AG04449 (cell line): ENCODE measurements at regions not wholly inside any gene's neighbourhood (a gene's known extent, or its start where the extent isn't known, plus 50 kb on each side); places are given as distances from the start of the nearest gene placed in this dataset.

Source experiments
- CTCF ChIA-PET: fragments of 350-600 bp; formaldehyde crosslinking; extraction: SDS; loops from one replicate; lab custom pipeline; 2021; ENCODE audit warnings: antibody characterized with exemption; lab: Yijun Ruan, JAX
- POLR2A ChIA-PET: fragments of 400-600, 350-600 bp; formaldehyde crosslinking; extraction: SDS; loops from one replicate; lab custom pipeline; 2020; ENCODE audit warnings: antibody characterized with exemption, inconsistent platforms; lab: Yijun Ruan, JAX
- DNase-seq: peaks from one replicate; pipeline ENCODE4 v3.0.0-alpha.2; 2010; ENCODE audit warnings: low read depth, low spot score
- H3K4me3 ChIP-seq: 2 replicates; pipeline ENCODE4 v1.5.1; 2011; ENCODE audit warnings: low read depth, mild to moderate bottlenecking, control low read depth, low read length
- TF ChIP-seq, protein P1 (sequence below): IDR thresholded peaks from one replicate; pipeline ENCODE4 v1.5.1; 2011; ENCODE audit warnings: mild to moderate bottlenecking, moderate library complexity, low read length, control low read depth, inconsistent platforms; ENCODE audit not compliant: insufficient read depth; ENCODE audit errors: missing control alignments

DNA sequence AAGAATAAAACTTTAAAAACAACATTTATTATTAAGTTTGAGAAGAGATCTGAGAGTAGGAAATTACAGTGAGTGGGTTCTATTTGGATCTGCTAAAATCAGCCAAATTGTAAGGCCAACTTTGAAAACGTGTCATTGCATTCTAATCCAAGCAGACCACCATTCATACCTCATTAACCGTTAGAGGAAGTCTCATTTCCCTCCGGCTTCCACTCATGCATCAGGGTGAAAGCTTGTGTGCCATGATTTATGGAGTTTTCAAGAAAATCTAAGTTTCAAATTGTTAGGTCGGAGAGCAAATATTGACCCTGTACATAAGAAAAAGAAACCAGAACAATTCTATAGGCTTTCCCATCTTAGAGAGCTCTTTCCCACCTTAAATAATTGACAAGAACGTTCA is 166.6 kb upstream of the NRG3 start:
- no peak for DNase-seq
- TF ChIP-seq, protein P1, sequence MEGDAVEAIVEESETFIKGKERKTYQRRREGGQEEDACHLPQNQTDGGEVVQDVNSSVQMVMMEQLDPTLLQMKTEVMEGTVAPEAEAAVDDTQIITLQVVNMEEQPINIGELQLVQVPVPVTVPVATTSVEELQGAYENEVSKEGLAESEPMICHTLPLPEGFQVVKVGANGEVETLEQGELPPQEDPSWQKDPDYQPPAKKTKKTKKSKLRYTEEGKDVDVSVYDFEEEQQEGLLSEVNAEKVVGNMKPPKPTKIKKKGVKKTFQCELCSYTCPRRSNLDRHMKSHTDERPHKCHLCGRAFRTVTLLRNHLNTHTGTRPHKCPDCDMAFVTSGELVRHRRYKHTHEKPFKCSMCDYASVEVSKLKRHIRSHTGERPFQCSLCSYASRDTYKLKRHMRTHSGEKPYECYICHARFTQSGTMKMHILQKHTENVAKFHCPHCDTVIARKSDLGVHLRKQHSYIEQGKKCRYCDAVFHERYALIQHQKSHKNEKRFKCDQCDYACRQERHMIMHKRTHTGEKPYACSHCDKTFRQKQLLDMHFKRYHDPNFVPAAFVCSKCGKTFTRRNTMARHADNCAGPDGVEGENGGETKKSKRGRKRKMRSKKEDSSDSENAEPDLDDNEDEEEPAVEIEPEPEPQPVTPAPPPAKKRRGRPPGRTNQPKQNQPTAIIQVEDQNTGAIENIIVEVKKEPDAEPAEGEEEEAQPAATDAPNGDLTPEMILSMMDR: no peak
- ChIA-PET POLR2A (no interaction called here), CTCF (no interaction called here)
- no peak overlapping the region for H3K4me3 ChIP-seq

DNA sequence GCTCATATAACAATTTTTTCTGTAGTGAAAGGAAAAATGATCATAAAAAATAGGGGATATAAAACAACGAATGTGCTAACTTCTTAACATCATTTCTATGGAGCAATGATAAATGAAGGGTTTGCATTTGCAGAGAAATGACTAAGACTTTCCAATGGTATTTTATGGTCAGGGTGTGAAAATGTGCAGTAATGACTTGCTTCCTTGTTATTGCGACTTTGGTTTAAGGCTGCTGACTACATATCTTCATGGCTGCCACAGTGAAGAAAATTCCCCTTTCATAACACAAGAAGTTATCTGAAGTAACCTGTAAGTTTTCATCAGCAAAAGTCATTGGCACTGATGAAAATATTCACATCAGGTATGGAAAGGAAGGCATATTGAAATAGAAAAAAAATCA is 166.1 kb upstream of the NRG3 start:
- POLR2A ChIA-PET: no interaction called here
- DNase-seq: no peak
- TF ChIP-seq, protein P1: no peak
- CTCF ChIA-PET: no interaction called here
- no peak overlapping the region for H3K4me3 ChIP-seq

DNA sequence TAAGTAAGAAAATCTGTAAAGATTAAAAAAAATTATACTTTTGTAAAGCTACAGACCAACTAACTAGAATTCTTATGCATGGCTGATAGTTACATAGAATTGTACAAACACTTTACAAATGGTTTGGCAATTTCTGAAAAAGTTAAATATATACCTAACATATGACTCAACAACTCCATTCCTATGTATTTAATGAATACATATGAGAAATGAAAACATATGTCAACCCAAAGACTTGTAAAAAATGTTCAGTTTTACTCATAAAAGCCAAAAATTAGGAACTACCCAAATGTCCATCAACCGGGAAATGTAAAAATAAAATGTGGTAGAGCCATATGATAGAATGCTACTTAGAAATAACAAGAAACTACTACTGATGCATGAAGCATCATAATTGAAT is 152.6 kb upstream of the NRG3 start:
- TF ChIP-seq, protein P1: no peak
- DNase-seq: no peak
- H3K4me3 ChIP-seq: no peak overlapping the region
- CTCF ChIA-PET: no interaction called here
- POLR2A ChIA-PET: no interaction called here

DNA sequence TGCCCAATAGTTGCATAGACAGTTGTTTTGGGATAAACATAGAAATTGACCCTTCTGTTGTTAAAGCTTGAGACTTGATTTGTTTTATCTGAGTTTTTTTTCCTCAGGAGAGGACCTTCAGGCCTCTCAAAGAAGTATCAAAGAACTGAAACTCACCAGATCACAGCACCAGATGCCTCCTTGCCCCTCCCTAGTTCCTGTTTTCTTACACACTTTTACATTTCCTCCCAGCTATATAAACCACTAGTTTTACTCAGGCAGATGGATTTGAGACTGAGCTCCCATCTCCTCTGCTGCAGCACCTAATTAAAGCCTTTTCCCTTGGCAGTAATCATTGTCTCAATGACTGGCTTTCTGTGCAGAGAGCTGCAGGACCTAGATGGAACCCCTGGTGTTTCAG is 150.6 kb upstream of the NRG3 start:
- no peak for DNase-seq
- TF ChIP-seq, protein P1: no peak
- ChIA-PET CTCF (no interaction called here), POLR2A (no interaction called here)
- no peak overlapping the region for H3K4me3 ChIP-seq

DNA sequence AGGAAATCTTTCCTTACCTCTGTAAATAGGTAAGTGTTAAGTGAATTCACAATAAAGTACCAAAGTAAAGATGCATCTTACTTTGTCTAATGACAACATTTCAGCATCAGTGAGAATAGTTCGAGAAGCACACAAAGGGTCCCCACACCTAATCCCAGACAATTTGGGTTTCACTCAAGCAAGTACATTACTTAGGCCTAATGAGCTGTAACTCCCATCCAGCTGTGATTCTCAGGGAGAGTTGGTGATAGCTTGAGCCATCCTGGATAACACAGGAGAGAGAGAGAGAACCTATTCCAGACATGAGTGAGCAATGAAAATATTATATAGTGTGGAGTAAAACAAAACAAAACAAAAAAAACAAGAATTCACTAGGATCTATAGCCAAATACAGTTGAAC is 149.1 kb upstream of the NRG3 start:
- no peak overlapping the region for H3K4me3 ChIP-seq
- TF ChIP-seq, protein P1: no peak
- ChIA-PET POLR2A (no interaction called here), CTCF (no interaction called here)
- no peak for DNase-seq

DNA sequence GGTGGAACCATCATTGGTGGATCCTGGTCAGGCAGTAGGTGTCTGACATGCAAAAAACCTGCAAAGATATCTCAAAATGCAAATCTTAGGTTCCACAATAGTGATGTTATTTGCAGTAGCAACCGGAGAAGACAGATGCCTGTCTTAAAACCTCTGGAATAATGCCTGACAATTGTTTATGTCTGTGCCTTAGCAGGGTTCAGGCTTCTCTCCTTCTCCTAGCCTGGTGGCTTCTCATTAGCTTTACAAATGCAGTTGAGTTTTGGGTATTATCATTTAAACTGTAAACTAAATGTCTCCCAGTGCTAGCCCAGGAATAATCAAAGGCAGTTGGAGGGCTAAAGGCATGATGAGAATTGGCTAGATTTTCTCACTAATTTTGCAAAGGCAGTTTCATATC is 146.3 kb upstream of the NRG3 start:
- TF ChIP-seq, protein P1: no peak
- POLR2A ChIA-PET: no interaction called here
- CTCF ChIA-PET: no interaction called here
- DNase-seq: no peak
- no peak overlapping the region for H3K4me3 ChIP-seq
